HG02798 (cell line): ENCODE measurements at regions not wholly inside any gene's neighbourhood (a gene's known extent, or its start where the extent isn't known, plus 50 kb on each side); places are given as distances from the start of the nearest gene placed in this dataset.

Source experiments
- ATAC-seq: cut with Tn5 transposase; IDR thresholded peaks from one replicate; pipeline ENCODE4 v1.9.1; 2021; ENCODE audit warnings: mild to moderate bottlenecking; ENCODE audit not compliant: unreplicated experiment, poor library complexity

DNA sequence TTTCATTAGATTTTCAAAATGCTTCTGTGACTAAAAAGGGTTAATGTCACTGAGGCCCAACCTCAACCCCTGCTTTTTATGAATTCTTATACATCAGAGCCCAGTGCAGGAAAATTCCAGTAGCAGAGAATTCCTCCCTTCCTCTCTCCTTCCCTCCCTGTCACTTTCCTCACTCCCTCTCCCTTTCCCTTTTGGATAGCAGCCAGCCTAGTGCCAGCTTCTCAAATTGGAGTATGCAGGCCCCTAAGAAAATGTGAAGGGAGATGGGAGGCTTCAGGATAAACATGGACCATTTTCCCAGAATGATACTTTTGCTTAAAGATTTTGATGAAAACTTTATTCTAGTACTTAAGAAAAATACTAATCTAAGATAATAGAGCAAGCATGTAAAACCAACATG lies 507.4 kb downstream of the KDM4C start:
- ATAC-seq: no peak

GRCh38 chr9:7259544-7260241 lies 501.9 kb downstream of the KDM4C start:
- ATAC-seq: no peak

DNA sequence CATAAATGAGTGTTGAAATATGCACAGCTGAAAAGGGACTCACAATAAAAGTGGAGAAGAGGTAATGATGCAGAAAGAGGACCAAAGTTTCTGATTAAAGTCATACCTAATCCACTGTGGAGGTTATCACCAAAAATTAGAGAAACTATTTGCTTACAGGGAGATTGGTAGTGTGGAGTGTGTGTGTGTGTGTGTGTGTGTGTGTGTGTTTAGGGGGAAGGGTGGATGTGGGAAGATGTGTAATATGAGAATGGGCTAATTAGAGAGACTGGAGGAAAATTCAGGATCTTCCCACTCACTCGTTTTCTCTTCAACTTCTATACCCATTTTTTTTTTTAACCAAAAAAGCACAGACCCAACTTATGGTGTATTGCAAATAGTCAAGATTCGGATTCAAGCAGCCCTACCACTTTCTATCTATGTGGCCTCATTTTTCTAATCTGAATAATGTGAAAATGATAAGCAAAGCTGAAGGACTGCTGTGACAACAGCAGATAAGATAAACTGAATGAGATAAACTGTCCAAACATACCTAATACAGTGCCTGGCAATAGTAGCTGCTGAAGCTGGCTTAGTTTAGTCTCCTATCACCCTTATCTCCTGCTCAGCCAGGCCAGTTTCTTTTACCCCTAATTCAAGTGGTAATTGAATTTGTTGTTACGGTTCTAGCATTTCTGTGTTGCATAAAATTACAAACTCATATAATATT lies 501.1 kb downstream of the KDM4C start:
- ATAC-seq: no peak

DNA sequence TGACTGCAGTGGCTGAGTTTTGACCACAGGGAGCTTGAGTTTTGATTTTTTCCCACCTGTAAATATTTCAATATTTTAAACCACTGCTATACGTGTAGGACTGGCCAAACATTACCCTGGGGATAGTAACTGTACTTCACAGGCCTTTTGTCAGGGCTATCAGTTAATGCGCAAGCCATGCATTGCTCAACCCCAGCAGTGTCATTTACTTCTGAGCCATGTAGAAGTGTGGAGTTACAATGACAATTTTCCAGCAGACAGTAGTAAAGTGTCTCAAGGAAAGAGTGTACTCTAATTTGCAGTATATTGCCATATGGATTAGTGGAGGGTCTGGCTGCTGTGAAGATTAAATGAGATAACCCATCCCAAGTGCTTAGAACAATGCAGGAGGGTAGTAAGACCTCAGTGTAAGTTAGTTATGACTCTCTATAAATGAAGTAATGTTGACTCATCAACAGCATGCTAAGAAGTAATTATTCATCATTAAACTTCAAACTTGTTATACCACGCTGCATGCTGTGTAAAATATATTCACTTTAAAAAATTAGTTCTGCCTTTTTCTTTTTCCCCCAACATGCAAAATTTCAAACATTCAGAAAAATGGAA lies 489.2 kb downstream of the KDM4C start:
- no peak for ATAC-seq

DNA sequence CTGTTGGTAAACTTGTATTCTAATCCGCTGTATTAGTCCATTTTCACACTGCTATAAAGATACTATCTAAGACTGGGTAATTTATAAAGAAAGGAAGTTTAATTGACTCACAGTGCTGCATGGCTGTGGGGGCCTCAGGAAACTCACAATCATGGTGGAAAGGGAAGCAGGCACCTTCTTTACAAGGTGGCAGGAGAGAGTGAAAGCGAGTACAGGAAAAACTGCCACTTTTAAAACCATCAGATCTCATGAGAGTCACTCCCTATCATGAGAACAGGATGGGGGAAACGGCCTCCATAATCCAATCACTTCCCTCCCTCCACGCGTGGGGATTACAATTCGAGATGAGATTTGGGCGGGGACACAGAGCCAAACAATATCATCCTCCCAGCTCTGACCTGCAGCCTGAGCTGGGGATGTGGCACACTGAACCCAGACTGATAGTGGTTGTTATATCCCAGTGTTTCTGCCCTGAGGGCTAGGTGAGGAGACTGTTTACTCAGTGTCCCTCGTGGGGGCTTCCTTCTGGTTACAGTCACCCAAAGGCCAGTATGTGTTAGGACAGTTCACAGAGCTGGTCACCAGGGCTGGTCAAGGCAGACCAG lies 488.3 kb downstream of the KDM4C start:
- ATAC-seq: no peak

DNA sequence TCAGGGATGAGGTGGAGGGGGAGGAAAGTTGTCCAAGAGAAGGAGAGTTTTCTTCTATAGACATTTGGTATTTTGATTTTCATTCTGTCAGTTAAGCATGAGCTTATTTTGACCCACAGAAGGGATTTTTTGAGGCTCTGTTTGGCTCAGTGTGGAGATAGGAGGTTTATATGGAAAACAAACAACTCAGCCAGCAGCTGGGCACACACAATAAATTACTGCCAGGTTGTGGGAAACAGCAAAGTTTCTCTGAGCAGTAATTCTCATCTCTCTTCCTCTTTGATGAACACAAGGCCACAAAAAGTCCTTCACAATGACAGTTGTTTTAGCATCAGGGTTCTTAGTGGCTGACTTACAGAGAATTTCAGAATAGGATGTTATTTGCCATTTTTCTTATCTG lies 486.1 kb downstream of the KDM4C start:
- no peak for ATAC-seq

- ATAC-seq: no peak
Measured at GRCh38 chr9:7242126-7242525, 484.4 kb downstream of the KDM4C start.

GRCh38 chr9:7241694-7242093 lies 483.9 kb downstream of the KDM4C start:
- no peak for ATAC-seq

DNA sequence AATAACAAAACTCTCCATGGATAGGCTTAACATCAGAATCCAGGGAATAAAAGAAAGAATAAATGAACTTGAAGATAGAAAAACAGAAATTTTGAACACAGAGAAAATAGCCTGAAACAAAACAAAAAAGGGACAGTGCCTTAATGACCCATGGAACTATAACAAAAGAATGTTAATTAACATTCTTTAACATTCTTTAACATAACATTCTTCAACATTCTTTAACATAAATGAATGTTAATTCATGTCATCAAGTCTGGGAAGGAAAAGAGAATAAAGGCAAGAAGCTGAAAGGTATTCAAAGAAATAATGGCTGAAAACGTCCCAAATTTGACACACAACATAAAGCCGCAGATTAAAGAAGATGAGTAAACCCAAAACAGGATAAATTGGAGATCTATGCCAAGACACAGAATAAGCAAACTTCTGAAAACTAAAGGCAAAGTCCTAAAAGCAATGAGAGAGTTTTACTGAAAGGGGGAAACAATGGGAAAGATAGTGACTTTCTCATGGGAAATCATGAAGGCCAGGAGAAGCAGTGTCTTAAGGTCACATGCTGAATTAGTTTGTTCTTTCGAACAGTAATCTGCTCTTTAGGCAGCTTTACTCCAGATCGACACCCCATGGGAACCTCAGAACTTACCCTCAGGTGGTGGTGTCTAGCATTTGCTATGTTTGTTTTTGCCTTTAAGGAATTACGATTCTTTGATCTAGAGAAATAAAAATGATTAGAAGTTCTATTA lies 483.0 kb downstream of the KDM4C start:
- ATAC-seq: no peak

DNA sequence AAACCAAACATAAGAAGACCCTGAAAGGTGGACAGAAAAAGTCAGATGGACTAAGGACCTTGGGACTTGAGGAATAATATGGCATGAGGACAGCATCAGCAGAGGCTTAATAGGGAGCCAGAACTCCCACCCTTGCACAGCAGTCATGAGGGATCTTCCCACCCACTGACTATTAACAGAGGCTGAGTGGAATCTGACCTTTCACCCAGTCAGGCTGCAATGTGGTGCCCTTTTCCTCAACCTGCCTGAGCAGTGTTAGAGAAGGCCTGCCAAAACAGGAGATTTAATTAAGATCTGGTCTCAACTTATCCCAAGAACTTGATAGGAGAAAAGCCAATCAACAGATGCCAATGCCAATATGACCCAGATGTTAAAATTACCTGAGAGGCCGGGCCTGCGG lies 481.9 kb downstream of the KDM4C start:
- no peak for ATAC-seq

DNA sequence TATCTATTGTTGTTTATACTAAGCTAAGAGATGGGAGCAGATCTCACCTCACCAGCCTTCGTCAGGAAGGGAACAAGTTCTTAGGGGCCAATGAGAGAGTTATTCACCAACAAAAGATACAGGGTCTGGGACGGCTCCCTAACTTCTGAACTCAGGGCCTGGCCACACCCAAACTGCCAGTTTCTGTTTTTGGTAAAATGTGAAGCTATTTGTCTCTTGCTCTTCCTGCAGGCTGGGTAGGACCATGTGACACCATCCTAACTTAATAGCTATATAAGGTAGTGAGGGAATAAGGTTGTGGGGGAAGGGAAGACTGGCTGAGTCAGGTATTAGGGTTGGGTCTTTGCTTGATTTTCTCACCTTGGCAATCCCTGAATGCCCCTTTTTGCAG lies 480.5 kb downstream of the KDM4C start:
- ATAC-seq: no peak

- no peak for ATAC-seq
Measured at GRCh38 chr9:7237473-7238246, 479.9 kb downstream of the KDM4C start.

DNA sequence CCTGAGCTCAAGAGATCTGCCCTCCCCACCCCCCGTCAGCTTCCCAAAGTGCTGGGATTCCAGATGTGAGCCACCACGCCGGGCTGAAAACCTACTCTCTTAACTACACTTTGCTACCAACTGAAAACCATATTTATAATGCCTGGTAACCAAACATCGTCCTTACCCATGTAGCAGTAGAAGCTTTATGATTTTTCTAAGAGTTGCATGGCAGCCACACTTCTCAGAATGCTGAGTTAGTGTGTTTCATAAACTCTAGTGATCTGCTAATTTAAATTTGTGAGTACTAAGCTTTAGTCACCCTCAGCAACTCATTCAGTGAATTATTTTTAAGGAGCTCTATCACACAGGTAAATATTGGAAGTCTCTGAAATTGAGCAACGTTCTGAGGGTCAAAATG lies 478.4 kb downstream of the KDM4C start:
- ATAC-seq: no peak

DNA sequence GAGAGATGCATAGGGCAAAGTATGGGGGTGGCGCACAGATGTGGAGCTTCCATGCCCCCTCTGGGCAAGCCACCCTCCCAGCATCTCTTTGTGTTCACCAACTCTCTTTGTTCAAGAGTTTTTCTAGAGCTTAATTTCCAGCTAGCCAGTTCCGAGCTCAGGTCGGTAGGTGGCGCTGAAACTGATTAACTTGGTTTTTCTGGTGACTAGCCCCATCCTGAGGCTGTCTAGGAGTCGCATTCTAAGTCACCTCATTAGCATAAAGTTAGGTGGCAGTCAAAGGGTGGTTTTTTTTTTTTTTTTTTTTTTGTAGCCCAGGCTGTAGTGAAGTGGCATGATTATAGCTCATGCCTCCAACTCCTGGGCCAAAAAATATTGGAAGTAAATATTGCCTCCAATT lies 476.4 kb downstream of the KDM4C start:
- ATAC-seq: peak; percentile 61

DNA sequence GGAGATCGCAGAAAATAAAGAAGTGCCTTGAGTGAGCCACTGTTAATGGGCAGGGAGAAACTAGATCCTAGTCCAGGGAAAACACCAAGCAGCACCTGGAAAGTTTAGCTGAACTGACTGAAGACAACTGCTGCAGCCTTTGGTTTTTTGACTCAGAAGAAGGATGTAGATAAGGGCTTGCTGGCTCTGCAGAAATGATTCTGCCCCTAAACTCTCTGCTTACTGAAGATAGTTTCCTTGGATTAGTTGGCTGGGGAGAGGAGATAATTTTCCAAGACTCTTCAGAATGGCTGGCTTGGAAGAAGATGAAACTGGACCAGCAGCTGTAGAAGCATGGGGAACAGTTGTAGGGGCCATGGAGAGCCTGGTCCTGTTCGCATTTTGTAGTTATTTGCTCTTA lies 471.8 kb downstream of the KDM4C start:
- ATAC-seq: no peak

GRCh38 chr9:7228726-7229125 lies 471.0 kb downstream of the KDM4C start:
- no peak for ATAC-seq

GRCh38 chr9:7227951-7228350 lies 470.2 kb downstream of the KDM4C start:
- no peak for ATAC-seq

DNA sequence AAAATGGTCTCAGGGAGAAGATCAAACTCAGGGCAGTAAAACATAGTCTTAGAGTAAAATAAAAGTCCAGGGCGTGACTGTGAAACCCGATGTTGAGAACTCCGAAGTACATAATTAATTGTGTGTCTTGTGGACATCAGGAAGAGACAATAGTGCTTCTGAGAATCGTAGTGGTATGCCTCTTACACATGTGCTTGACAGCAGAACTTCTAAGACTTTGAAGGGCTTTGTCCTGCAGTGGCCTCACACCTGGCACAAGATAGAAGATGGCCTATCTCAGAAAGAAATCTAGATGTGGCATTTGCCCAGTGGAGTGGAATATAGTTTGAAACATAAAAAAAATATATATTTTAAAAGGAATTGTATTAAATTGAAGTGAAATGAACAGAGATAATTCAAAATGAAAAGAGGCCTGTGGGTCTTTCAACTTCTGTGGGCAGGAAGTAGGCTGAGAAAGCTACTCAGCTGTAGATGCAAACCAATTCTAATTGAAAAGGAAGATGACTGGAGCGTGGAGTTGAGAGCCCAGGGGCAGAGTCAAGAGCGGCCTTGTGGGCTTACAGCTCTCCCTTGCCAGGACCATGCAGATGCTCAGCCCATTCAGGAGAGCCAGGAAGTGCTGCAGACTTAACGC lies 468.4 kb downstream of the KDM4C start:
- ATAC-seq: no peak
